ENCODE measurements at regions not wholly inside any gene's neighbourhood (a gene's known extent, or its start where the extent isn't known, plus 50 kb on each side); places are given as distances from the start of the nearest gene placed in this dataset.

DNA sequence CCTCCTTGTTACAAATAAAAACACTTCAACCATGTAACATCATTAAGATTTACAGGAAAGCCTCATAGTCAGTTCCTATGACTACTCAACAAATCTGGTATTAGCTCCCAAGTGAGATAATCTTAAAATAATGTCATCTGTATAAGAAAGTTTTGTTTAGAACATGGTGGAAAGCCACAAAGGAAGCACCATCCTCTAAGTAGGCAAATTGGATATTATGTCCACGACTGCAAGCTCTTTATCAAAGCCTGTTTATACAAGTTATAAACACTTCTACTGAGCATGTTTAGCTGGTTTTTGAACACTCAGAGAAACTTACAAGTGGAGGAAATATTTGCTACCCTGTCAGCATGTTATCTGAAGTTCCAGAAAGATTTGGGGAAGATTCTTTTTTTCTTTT lies 349.8 kb downstream of the ARL4A start:
- H3K27me3 Mint-ChIP-seq: peaks cover 0 to 14% (median 5%) of the 10 kb centered on the region in 3 donors
- DNase-seq (no peak), ATAC-seq (ENCODE audit: low read depth in 2 of 2) (no peak)
- H3K4me1 Mint-ChIP-seq: peaks cover 8 to 14% (median 8%) of the 10 kb centered on the region in 3 donors
- no peaks in the 10 kb centered on the region for H3K36me3 Mint-ChIP-seq
- no peak overlapping the region for H3K27ac Mint-ChIP-seq
- no peak overlapping the region for H3K4me3 Mint-ChIP-seq
- peaks cover 0 to 9% (median 2%) of the 10 kb centered on the region in 7 donors for H3K9me3 Mint-ChIP-seq

DNA sequence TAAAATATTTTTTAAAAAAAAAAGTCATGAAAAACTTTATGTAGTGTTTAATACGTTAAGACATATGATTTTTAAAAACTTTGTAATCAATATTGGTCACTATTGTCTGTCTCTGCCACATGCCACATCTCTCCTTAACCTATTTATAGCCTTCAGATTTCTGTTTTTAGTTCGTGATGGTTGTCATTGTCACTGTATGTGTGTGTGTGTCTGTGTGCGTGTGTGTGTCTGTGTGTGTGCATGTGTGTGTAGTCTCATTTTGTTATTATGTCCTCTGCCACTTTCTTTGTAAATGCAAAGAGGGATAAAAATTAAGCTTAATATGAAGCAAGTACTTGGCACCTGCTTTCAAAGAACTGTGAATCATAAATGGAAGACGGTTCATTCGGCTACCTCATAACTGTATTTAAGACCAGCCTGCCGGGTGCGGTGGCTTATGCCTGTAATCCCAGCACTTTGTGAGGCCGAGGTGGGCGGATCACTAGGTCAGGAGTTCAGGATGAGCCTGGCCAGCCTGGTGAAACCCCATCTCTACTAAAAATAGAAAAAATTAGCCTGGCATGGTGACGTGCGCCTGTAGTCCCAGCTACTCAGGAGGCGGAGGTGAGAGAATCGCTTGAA lies 354.0 kb downstream of the ARL4A start:
- Mint-ChIP-seq H3K4me3 (no peak overlapping the region), H3K27me3 (peaks cover 4 to 29% (median 22%) of the 10 kb centered on the region in 3 donors), H3K4me1 (no peaks in the 10 kb centered on the region), H3K36me3 (no peaks in the 10 kb centered on the region), H3K9me3 (no peaks in the 10 kb centered on the region), H3K27ac (no peak overlapping the region)
- ATAC-seq (ENCODE audit: low read depth in 2 of 2): no peak
- no peak for DNase-seq

DNA sequence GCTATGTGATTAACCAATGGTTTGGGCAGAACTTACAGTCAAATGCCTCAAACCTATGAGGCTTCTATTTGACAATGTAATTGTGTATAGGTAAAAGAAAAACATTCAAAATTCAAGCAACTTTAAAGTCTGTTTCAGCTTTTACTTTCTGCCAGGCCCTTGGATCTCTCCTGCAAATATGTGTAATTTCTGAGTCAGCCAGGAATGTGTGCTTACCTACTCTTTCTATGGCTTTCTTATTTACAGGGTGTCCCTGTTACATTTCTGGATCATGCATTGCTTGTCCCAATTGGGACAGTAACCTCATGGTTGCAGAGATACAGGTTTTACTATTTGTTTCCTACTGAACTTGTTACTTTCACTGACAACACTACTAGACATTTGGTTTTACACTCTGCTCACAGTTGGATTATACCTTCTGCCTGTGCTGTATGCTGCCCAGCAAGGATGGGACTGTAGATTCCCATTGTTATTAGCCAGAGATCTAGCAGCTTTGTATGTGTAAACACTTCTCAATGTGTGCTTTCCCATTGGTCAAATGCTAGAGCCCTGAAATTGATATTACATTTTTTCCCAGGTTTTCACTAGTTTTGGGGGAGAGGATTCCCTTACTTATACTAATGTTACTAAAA lies 355.3 kb downstream of the ARL4A start:
- no peak overlapping the region for H3K4me3 Mint-ChIP-seq
- H3K4me1 Mint-ChIP-seq: no peaks in the 10 kb centered on the region
- H3K27ac Mint-ChIP-seq: peak overlapping the region in 1 of 6 donors; percentile 21
- DNase-seq: no peak
- H3K9me3 Mint-ChIP-seq: no peaks in the 10 kb centered on the region
- ATAC-seq (ENCODE audit: low read depth in 2 of 2): no peak
- H3K27me3 Mint-ChIP-seq: peaks cover 4 to 29% (median 22%) of the 10 kb centered on the region in 3 donors
- H3K36me3 Mint-ChIP-seq: no peaks in the 10 kb centered on the region

DNA sequence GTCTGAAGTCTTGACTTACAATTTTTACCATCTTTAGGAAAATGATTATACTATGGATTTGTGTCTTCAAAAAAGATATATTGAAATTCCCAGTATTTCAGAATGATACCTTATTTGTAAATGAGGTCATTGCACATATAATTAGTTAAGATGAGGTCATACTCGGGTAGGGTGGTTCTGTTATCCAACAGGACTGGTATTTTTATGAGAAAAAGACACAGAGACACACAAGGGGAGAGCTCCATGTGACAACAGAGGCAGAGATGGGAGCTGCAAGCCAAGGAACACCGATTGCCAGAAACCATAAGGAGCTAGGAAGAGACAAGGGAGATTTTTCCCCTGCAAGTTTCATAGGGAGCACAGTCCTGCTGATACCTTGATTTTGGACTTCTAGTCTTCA lies 356.9 kb downstream of the ARL4A start:
- no peak for DNase-seq
- Mint-ChIP-seq H3K9me3 (no peaks in the 10 kb centered on the region), H3K36me3 (no peaks in the 10 kb centered on the region), H3K27ac (peak overlapping the region in 1 of 6 donors; percentile 13), H3K27me3 (peaks cover 4 to 24% (median 22%) of the 10 kb centered on the region in 3 donors), H3K4me1 (no peaks in the 10 kb centered on the region), H3K4me3 (no peak overlapping the region)
- no peak for ATAC-seq (ENCODE audit: low read depth in 2 of 2)

DNA sequence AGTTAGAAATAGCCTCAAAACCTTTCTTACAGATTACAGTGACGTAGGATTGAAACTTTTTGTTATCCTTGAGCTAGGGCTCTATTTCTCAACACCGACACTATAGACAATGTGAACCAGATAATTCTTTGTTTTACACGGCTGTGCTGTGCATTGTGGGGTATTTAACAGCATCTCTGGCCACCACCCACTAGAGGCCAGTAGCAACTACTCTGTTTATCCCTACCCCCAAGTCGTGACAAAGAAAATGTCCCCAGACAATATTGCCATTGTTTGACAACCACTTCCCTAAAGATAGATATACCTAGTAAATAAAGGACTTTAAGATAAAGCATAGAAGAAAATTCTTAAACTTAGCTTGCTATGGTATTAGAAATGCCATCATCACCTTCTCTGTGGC lies 359.6 kb downstream of the ARL4A start:
- Mint-ChIP-seq H3K36me3 (no peaks in the 10 kb centered on the region), H3K4me1 (no peaks in the 10 kb centered on the region), H3K9me3 (no peaks in the 10 kb centered on the region), H3K27ac (no peak overlapping the region), H3K27me3 (peaks cover 4 to 17% (median 15%) of the 10 kb centered on the region in 3 donors), H3K4me3 (no peak overlapping the region)
- DNase-seq (no peak), ATAC-seq (ENCODE audit: low read depth in 2 of 2) (peak in 1 of 2 donors; percentile 40)

DNA sequence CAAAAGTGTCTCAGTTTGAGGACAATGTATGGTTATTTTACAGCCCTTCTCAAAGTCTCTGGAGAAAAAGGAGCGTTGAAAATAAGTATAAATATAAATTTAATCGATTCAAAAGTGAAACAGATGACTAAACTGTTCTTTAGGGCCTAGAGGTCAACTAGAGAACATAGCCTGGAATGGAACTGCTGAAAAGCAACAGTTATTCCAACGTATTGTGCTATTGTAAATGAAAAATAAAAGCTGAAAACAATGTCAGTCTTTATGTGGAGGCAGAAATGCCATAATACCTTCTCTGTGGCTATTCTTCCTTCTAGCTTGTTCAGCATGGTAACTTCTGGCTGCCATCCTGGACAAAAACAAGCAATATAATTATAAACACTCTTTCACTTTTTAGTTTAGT lies 362.5 kb downstream of the ARL4A start:
- Mint-ChIP-seq H3K36me3 (no peaks in the 10 kb centered on the region), H3K27ac (no peak overlapping the region), H3K4me3 (no peak overlapping the region), H3K9me3 (no peaks in the 10 kb centered on the region), H3K4me1 (peaks cover 0 to 7% (median 0%) of the 10 kb centered on the region in 3 donors), H3K27me3 (peaks cover 0 to 6% (median 0%) of the 10 kb centered on the region in 3 donors)
- DNase-seq: no peak
- no peak for ATAC-seq (ENCODE audit: low read depth in 2 of 2)

DNA sequence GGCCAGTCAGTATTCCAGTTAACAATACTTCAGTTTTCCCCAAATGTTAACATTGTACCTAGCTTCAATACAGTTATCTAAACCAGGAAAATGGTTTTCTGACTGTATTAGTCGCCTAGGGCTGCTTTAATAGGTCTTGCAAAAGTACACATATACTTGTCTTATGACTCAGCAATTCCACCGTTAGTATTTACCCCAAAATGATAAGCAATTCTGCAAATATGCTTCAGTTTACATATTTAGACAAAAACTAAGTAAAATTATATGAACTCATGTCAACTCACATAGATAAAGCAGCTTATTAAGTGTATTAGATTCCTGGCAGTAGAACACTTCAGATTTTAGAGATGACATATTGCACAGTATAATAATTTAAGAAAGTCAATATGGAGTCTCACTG lies 363.3 kb downstream of the ARL4A start:
- Mint-ChIP-seq H3K4me1 (peaks cover 5 to 14% (median 6%) of the 10 kb centered on the region in 3 donors), H3K4me3 (no peak overlapping the region), H3K27ac (no peak overlapping the region), H3K9me3 (no peaks in the 10 kb centered on the region), H3K27me3 (peaks cover 0 to 2% (median 0%) of the 10 kb centered on the region in 3 donors), H3K36me3 (no peaks in the 10 kb centered on the region)
- DNase-seq (no peak), ATAC-seq (ENCODE audit: low read depth in 2 of 2) (no peak)

DNA sequence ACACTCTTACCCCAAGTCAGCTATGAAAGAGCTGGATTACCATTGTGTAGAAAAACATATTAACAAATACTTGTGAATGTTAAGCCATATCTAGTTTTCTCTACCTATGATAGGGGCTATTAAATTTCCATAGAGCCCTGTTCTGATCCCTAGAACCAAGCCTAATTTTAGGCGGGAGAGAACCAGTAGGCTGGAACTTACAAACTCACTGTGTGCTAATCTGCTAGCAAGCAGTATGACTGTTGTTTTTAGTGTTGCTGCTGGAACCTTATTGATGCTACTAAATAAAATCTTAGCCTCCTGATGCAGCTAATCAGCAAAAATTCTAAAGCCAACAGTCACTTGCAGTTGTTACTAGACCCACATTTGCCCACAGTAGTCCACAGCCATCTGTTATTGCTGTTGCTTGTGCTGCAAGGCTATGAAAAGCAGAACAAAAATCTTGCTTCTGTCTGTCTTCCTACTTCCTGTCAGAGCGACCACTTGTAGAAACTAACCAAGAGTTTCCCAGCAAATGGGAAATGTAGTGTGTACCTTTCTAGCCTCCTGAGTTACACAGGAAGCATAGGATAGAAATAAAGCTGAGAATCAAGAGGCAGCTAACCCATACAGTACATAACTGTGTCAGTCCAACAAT lies 368.4 kb downstream of the ARL4A start:
- Mint-ChIP-seq H3K9me3 (peaks cover 0 to 2% (median 0%) of the 10 kb centered on the region in 7 donors), H3K36me3 (peaks cover 0 to 7% of the 10 kb centered on the region in 2 donors), H3K4me3 (peak overlapping the region; percentile 24 to 83 (median 58)), H3K27me3 (no peaks in the 10 kb centered on the region), H3K4me1 (peaks cover 31 to 50% (median 36%) of the 10 kb centered on the region in 3 donors), H3K27ac (peak overlapping the region; percentile 60 to 95 (median 87))
- ATAC-seq (ENCODE audit: low read depth in 2 of 2) (peak; percentile 41 to 42), DNase-seq (peak; percentile 17)

DNA sequence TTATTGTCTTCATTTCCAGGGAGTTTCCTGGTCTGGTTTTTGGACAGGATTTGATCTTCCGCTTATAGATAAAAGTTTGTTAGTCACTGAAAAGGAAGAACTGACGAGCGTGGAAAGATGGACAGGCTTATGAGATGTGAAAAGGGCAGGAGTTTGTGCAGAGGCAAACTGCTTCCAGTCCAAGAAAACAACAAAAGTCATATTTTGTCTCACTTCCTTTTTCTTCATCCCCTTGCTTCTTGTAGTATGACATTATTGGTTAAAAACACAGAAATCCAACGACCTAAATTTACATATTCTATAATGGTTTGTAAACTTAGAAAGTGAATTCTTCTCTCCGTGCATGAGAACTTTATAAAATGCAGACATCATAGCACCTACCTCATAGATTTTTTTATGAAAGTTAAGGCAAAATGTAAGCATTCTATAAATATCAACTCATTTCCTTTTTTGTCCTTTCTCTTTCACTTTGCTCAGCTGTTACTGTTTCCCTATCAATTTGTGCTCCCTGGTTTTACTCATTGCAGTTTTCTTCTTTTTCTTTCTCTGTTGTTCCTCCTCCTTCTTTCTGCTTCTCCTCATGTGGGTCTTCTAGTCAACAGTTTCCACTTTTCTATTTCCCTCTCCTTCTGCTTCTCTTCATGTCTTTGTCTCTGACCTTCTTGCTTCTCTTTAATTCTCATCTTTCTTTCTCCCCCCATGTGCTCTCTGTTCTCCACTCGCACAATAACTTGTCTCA lies 370.2 kb downstream of the ARL4A start:
- H3K27ac Mint-ChIP-seq: peak overlapping the region; percentile 88 to 98 (median 93)
- ATAC-seq (ENCODE audit: low read depth in 2 of 2) (peak; percentile 84 to 86), DNase-seq (peak; percentile 60)
- peaks cover 0 to 7% of the 10 kb centered on the region in 2 donors for H3K36me3 Mint-ChIP-seq
- H3K9me3 Mint-ChIP-seq: peaks cover 0 to 2% (median 0%) of the 10 kb centered on the region in 7 donors
- no peaks in the 10 kb centered on the region for H3K27me3 Mint-ChIP-seq
- H3K4me3 Mint-ChIP-seq: peak overlapping the region; percentile 76 to 95 (median 90)
- H3K4me1 Mint-ChIP-seq: peaks cover 31 to 50% (median 36%) of the 10 kb centered on the region in 3 donors

DNA sequence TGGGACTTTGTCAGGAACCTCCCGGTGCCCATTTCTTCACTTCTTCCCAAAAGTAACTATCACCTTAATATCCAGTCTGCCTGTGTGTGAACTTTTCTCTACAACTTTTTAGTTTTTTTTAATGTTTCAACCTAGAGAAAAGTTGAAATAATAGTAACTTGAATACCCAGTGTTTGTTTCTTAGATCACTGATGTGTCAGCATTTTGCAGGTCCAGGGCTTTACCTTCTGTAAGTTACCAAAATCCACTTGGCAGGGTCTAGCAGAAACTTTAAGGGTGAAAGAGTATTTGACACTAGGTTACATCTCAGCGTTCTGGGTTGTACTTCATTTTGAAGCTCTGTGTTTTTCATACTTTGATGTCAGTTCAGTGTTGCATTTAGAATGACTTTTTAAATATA lies 372.7 kb downstream of the ARL4A start:
- Mint-ChIP-seq H3K4me1 (peaks cover 31 to 41% (median 35%) of the 10 kb centered on the region in 3 donors), H3K4me3 (no peak overlapping the region), H3K36me3 (peaks cover 0 to 16% of the 10 kb centered on the region in 2 donors), H3K27ac (peak overlapping the region in 1 of 6 donors; percentile 7), H3K27me3 (peaks cover 0 to 11% (median 0%) of the 10 kb centered on the region in 3 donors), H3K9me3 (peaks cover 0 to 2% (median 0%) of the 10 kb centered on the region in 7 donors)
- no peak for DNase-seq
- ATAC-seq (ENCODE audit: low read depth in 2 of 2): no peak

DNA sequence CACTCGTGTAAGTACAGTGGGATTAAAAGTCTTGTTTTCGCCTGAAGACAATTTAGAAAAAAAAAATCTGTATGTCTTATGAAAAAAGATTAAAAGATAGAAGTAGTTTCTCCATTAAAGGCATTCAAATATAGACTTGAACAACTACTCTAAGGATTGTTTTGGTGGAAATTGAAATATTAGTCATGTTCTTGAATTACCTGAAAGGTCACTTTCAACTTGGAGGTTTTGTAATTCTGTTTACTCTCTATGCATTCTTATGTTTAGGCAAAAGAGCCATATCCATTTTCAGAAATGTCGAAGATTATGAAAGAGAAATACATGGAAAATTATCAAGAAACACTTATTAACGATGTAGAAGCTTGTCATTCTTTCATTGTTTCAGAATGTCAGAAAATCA lies 373.7 kb downstream of the ARL4A start:
- Mint-ChIP-seq H3K27me3 (peaks cover 0 to 11% (median 0%) of the 10 kb centered on the region in 3 donors), H3K4me1 (peaks cover 22 to 31% (median 26%) of the 10 kb centered on the region in 3 donors), H3K9me3 (peaks cover 0 to 2% (median 0%) of the 10 kb centered on the region in 7 donors), H3K36me3 (peaks cover 0 to 16% of the 10 kb centered on the region in 2 donors), H3K27ac (no peak overlapping the region), H3K4me3 (no peak overlapping the region)
- ATAC-seq (ENCODE audit: low read depth in 2 of 2) (no peak), DNase-seq (no peak)

DNA sequence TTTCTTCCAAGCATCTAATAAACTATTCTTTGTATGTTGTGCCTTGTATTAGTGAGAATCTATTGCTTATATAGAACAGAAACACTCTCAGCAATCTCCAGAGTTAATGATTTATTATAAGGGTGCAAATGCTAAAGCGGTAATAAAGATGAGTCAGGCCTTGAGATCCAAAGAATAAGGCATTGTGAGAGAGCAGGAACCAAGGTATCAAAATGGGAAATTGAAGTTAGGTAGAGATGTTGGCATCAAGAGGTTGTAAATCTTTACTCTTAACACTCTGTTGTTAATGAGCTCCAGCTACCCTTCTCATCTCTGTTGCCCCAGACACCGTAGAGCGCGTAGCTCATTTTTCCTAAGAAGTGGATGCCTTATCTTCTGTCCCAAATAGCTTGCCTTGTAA lies 375.2 kb downstream of the ARL4A start:
- ATAC-seq (ENCODE audit: low read depth in 2 of 2) (no peak), DNase-seq (no peak)
- Mint-ChIP-seq H3K36me3 (peaks cover 0 to 16% of the 10 kb centered on the region in 2 donors), H3K4me3 (no peak overlapping the region), H3K9me3 (peaks cover 0 to 2% (median 0%) of the 10 kb centered on the region in 7 donors), H3K27ac (peak overlapping the region in 1 of 6 donors; percentile 3), H3K4me1 (peaks cover 12 to 16% (median 12%) of the 10 kb centered on the region in 3 donors), H3K27me3 (peaks cover 0 to 11% (median 3%) of the 10 kb centered on the region in 3 donors)

DNA sequence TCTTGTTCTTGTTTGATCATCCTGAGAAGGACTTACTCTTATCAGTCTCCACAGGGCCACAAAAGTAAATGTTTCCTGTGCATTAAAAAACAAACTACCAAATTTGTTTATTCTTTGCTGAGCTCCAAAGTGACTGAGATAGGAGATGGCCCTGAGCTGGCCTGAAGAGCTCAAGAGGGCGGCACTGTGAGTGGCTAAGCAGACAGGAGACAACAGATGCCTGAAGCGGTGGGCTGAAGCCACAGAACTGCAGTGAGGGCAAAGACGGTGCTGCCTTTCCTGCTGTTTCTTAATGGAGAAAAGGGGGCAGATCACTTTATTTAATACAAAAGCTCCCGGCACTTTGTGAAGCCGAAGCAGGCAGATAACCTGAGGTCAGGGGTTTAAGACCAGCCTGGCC lies 379.6 kb downstream of the ARL4A start:
- Mint-ChIP-seq H3K27me3 (peaks cover 0 to 11% (median 6%) of the 10 kb centered on the region in 3 donors), H3K4me3 (peak overlapping the region in 1 of 8 donors; percentile 74), H3K36me3 (peaks cover 0 to 9% of the 10 kb centered on the region in 2 donors), H3K9me3 (no peaks in the 10 kb centered on the region), H3K27ac (no peak overlapping the region), H3K4me1 (no peaks in the 10 kb centered on the region)
- ATAC-seq (ENCODE audit: low read depth in 2 of 2) (no peak), DNase-seq (no peak)

Measured in naive B cell (primary cell).